GM12878 (cell line): ENCODE measurements at regions not wholly inside any gene's neighbourhood (a gene's known extent, or its start where the extent isn't known, plus 50 kb on each side); places are given as distances from the start of the nearest gene placed in this dataset.

Experiments used
- EZH2 ChIP-seq: IDR thresholded peaks from 2 replicates; pipeline ENCODE4 v1.6.1; 2012; ENCODE audit warnings: low read depth, mild to moderate bottlenecking, control low read depth, inconsistent platforms, low read length, borderline replicate concordance; ENCODE audit not compliant: control insufficient read depth
- POLR2A ChIP-seq: IDR thresholded peaks from 2 replicates; pipeline ENCODE4 v1.6.1; 2011; ENCODE audit warnings: low read depth, mild to moderate bottlenecking, low read length
- POLR2AphosphoS5 ChIP-seq: IDR thresholded peaks from 2 replicates; pipeline ENCODE4 v1.6.1; 2011; ENCODE audit warnings: mild to moderate bottlenecking, low read length, inconsistent platforms
- RAD51 ChIP-seq: fragments of 450-650 bp; IDR thresholded peaks from 2 replicates; pipeline ENCODE4 v1.6.1; 2016; ENCODE audit warnings: moderate library complexity, mild to moderate bottlenecking, inconsistent platforms
- ZNF274 ChIP-seq: IDR thresholded peaks from one replicate; pipeline ENCODE4 v1.8.0; 2011; ENCODE audit not compliant: insufficient read length, insufficient read depth
- ZZZ3 ChIP-seq: IDR thresholded peaks from 2 replicates; pipeline ENCODE4 v1.6.1; 2011; ENCODE audit warnings: low read depth; ENCODE audit not compliant: control insufficient read depth, insufficient read length
- TF ChIP-seq, protein P1 (sequence below): IDR thresholded peaks from 2 replicates; pipeline ENCODE4 v1.6.1; 2012; ENCODE audit warnings: mild to moderate bottlenecking, low read depth, low read length
- TF ChIP-seq, protein P2 (sequence below), 3 experiments: IDR thresholded peaks in 2 of 3; conservative IDR thresholded peaks in 1 of 3; 2 replicates each; pipeline ENCODE4 v1.5.1; 2011; ENCODE audit warnings: low read depth in 3 of 3, low read length in 3 of 3, mild to moderate bottlenecking in 3 of 3, control low read depth in 2 of 3, moderate library complexity in 2 of 3, inconsistent platforms in 1 of 3, mixed read lengths in 1 of 3; ENCODE audit not compliant: control insufficient read depth in 2 of 3, insufficient read depth in 1 of 3; ENCODE audit errors: extremely low read depth in 1 of 3
- TF ChIP-seq, protein P3 (sequence below): fragments of 450-650 bp; formaldehyde crosslinking; IDR thresholded peaks from 2 replicates; pipeline ENCODE4 v1.4.0; 2022; ENCODE audit warnings: mild to moderate bottlenecking, moderate library complexity
- TF ChIP-seq, protein P4 (sequence below): IDR thresholded peaks from 2 replicates; pipeline ENCODE4 v1.6.1; 2011; ENCODE audit warnings: borderline replicate concordance, low read depth, mild to moderate bottlenecking, moderate library complexity, mixed read lengths, low read length; ENCODE audit not compliant: insufficient read depth; ENCODE audit errors: extremely low read length

DNA sequence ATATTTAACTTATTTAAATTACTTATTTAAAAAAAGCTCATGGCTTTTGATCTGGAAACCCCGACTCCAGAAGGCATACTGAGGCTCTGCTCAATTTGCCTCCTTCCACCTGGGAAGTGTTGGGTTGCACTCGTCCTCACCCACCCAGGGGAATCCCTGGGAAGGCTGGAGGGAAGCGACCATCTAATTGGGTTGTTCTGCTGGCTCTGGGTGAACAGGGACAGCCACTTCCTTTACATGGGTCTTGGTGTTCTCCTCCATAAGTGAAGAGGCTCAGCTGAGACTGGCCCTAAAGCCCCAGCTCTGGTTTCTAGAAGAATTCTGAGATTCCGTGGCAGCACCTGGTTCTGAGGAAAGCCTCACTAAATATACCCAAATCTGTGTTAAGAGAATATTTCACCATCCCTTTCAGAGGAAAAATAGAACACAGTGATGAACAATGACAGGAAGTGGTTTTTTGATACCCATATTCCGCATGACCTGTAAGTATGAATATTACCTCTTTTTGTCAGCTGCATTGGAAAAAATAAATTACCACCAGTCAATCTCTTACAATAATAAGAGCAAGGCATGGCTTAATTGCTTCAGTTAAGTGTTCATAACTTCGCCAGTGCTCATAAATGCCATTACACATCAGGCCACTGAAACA lies 131.1 kb upstream of the SHH start:
- TF ChIP-seq POLR2AphosphoS5 (no peak), ZZZ3 (no peak), EZH2 (no peak), ZNF274 (no peak), POLR2A (no peak), RAD51 (no peak)
- TF ChIP-seq, protein P1, sequence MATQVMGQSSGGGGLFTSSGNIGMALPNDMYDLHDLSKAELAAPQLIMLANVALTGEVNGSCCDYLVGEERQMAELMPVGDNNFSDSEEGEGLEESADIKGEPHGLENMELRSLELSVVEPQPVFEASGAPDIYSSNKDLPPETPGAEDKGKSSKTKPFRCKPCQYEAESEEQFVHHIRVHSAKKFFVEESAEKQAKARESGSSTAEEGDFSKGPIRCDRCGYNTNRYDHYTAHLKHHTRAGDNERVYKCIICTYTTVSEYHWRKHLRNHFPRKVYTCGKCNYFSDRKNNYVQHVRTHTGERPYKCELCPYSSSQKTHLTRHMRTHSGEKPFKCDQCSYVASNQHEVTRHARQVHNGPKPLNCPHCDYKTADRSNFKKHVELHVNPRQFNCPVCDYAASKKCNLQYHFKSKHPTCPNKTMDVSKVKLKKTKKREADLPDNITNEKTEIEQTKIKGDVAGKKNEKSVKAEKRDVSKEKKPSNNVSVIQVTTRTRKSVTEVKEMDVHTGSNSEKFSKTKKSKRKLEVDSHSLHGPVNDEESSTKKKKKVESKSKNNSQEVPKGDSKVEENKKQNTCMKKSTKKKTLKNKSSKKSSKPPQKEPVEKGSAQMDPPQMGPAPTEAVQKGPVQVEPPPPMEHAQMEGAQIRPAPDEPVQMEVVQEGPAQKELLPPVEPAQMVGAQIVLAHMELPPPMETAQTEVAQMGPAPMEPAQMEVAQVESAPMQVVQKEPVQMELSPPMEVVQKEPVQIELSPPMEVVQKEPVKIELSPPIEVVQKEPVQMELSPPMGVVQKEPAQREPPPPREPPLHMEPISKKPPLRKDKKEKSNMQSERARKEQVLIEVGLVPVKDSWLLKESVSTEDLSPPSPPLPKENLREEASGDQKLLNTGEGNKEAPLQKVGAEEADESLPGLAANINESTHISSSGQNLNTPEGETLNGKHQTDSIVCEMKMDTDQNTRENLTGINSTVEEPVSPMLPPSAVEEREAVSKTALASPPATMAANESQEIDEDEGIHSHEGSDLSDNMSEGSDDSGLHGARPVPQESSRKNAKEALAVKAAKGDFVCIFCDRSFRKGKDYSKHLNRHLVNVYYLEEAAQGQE = no peak
- TF ChIP-seq, protein P2, sequence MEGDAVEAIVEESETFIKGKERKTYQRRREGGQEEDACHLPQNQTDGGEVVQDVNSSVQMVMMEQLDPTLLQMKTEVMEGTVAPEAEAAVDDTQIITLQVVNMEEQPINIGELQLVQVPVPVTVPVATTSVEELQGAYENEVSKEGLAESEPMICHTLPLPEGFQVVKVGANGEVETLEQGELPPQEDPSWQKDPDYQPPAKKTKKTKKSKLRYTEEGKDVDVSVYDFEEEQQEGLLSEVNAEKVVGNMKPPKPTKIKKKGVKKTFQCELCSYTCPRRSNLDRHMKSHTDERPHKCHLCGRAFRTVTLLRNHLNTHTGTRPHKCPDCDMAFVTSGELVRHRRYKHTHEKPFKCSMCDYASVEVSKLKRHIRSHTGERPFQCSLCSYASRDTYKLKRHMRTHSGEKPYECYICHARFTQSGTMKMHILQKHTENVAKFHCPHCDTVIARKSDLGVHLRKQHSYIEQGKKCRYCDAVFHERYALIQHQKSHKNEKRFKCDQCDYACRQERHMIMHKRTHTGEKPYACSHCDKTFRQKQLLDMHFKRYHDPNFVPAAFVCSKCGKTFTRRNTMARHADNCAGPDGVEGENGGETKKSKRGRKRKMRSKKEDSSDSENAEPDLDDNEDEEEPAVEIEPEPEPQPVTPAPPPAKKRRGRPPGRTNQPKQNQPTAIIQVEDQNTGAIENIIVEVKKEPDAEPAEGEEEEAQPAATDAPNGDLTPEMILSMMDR (IDR thresholded peaks at IDR 0.05 in 2 of 3, conservative IDR thresholded peaks at IDR 0.05 in 1 of 3; ENCODE audit: control insufficient read depth in 2 of 3, extremely low read depth in 1 of 3, insufficient read depth in 1 of 3, low read depth in 3 of 3, low read length in 3 of 3) = no peak
- TF ChIP-seq, protein P3, sequence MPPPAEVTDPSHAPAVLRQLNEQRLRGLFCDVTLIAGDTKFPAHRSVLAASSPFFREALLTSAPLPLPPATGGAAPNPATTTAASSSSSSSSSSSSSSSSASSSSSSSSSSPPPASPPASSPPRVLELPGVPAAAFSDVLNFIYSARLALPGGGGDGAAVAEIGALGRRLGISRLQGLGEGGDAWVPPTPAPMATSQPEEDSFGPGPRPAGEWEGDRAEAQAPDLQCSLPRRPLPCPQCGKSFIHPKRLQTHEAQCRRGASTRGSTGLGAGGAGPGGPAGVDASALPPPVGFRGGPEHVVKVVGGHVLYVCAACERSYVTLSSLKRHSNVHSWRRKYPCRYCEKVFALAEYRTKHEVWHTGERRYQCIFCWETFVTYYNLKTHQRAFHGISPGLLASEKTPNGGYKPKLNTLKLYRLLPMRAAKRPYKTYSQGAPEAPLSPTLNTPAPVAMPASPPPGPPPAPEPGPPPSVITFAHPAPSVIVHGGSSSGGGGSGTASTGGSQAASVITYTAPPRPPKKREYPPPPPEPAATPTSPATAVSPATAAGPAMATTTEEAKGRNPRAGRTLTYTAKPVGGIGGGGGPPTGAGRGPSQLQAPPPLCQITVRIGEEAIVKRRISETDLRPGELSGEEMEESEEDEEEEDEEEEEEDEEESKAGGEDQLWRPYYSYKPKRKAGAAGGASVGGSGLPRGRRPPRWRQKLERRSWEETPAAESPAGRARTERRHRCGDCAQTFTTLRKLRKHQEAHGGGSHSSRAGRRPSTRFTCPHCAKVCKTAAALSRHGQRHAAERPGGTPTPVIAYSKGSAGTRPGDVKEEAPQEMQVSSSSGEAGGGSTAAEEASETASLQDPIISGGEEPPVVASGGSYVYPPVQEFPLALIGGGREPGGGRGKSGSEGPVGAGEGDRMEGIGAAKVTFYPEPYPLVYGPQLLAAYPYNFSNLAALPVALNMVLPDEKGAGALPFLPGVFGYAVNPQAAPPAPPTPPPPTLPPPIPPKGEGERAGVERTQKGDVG = no peak
- TF ChIP-seq, protein P4, sequence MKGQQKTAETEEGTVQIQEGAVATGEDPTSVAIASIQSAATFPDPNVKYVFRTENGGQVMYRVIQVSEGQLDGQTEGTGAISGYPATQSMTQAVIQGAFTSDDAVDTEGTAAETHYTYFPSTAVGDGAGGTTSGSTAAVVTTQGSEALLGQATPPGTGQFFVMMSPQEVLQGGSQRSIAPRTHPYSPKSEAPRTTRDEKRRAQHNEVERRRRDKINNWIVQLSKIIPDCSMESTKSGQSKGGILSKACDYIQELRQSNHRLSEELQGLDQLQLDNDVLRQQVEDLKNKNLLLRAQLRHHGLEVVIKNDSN = no peak
